Urothelium cell line (cell line): ENCODE measurements at regions not wholly inside any gene's neighbourhood (a gene's known extent, or its start where the extent isn't known, plus 50 kb on each side); places are given as distances from the start of the nearest gene placed in this dataset.

Experiments used
- DNase-seq: peaks from one replicate; pipeline ENCODE4 v3.0.0; 2011; ENCODE audit warnings: low spot score, mixed read lengths
- FAIRE-seq: peaks from 2 replicates; lab custom pipeline; 2011; peaks lifted over from hg19 to GRCh38; lab: Jason Lieb, UNC

DNA sequence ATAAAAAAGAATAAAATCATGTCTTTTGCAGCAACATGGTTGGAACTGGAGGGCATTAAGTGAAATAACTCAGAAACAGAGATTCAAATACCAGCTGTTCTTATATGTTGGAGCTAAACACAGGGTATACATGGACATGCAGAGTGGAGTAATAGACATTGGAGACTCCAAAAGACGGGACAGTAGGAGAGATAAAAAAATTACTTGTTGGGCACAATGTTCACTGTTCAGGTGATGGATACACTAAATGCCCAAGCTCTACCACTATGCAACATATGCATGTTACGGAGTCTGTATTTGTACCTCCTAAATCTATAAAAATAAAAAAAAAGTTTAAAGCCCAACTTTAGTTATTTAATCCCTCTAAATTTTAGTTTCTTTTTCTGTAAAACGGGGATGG is 184.6 kb upstream of the TPK1 start:
- no peak for FAIRE-seq
- no peak for DNase-seq

DNA sequence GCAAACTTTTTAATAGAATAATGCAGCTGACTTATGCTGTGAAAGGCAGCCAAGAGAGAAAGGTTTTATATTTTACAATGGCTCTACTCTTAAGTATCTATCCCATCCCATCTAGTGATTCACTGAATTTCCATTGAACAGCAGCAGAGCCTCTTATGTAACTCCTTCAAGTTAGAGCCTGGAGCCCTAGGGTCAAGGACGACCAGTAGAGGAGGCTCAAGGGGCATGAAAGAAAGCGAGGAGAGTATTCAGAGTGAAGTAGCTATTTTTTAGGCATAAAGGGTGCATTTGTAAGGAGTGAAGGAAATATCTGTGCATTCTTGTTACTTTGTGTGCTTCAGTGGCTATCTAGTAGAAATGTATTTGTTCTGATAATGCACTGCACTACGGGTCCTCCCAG is 180.2 kb upstream of the TPK1 start:
- DNase-seq (peak; percentile 40), FAIRE-seq (no peak)

DNA sequence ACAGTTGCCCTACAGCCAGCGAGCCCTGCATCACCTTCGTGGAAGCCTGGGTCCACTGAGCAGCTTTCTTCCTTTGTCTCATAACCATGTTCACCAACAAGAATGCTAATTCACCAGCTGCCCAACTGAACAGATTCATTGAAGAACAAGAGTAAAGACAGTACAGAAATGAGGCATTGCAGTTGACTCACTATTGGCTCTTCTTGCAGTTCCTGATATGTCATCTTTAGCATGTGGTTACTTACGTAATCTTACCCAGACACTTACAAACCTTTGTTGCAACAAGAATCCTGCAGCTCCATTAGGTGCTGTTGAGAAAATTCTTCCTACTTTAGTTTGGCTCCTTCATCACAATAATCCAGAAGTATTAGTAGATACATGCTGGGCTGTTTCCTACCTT is 174.0 kb upstream of the TPK1 start:
- FAIRE-seq (no peak), DNase-seq (no peak)

DNA sequence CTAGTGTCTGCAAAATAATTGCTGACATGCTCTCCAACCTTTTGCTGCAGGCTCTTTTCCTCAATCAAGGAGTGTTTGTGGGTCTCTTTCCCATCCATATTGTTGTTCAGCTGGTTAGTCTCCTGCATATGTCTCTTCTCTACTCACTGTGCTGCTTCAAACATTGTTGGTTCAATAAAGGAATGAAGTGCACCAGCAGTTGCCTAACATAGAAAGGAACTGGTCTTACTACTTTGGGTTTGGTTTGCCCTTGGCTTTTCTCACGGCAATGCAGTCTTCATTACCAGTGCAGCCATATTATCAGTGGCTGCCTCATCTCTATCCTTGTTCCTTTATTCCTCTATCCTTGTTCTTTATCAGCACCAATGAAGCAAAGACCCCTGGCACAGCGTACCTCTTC is 169.7 kb upstream of the TPK1 start:
- no peak for FAIRE-seq

GRCh38 chr7:144997512-144997911 is 161.7 kb upstream of the TPK1 start:
- FAIRE-seq (no peak), DNase-seq (no peak)

More for the DNA sequence above, 169.7 kb upstream of the TPK1 start:
- DNase-seq, result no peak

GRCh38 chr7:144995495-144995894 is 159.6 kb upstream of the TPK1 start:
- no peak for DNase-seq
- no peak for FAIRE-seq

DNA sequence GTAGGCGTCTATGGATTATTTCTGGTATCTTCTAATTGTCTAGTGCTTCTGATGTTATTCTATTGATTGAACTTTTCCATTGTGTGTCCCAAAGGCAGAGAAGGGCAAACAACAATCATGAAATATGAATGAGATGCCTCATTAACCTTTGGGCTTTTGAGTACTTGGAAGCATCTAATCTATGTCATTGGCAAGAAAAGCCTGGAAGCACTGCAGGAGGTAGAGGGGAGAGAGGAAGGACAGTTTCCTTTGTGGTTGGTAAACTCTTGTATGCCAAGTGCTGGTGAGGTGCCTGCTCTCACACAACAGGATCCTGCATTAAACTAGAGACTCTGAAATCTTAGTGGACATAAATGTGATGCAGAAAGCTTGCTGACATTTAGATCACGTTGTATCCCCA is 155.2 kb upstream of the TPK1 start:
- DNase-seq (no peak), FAIRE-seq (no peak)

GRCh38 chr7:144987686-144988085 is 151.8 kb upstream of the TPK1 start:
- DNase-seq, result no peak
- FAIRE-seq, result no peak

- FAIRE-seq (no peak), DNase-seq (no peak)
Observed at GRCh38 chr7:144982133-144982532, 146.3 kb upstream of the TPK1 start.

DNA sequence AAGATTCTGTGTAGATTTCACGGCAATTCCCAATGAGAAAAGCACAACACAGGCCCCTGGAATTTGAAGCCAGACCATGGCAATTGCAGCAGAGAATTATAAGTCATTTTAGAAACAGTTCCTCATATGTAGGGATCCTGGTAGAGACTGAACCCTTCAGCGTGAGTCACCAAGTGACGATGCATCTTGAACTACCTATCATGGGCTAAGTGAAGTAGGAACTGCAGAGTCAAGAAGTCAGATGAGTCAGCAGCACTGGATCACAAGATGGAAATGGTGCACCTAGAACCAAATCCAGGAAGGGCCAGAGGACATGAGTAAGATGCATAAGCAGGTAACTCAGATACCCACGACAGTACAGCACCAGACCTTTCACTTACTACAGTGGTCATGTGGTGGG is 140.0 kb upstream of the TPK1 start:
- FAIRE-seq, result no peak
- DNase-seq, result no peak

DNA sequence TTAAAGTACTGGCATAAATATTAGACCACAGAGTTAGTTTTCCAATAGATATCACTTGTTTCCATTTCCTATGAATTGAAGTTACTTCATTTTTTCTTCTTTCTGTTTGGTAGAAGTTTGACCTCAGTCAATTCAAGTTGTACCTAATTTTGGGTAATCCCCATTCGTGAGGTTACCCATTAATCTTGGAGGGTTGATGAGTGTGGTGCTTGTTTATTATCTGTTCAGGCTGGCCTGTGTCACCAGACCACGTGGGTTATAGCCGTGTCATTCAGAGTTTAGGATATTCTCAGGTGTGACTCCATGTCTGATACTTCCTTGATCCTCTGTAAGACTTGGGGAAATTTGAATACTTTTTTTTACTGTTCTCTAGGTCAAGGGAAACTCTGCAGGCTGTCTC is 133.9 kb upstream of the TPK1 start:
- FAIRE-seq (no peak), DNase-seq (no peak)

- DNase-seq (no peak), FAIRE-seq (no peak)
Observed at GRCh38 chr7:144960763-144961162, 124.9 kb upstream of the TPK1 start.

DNA sequence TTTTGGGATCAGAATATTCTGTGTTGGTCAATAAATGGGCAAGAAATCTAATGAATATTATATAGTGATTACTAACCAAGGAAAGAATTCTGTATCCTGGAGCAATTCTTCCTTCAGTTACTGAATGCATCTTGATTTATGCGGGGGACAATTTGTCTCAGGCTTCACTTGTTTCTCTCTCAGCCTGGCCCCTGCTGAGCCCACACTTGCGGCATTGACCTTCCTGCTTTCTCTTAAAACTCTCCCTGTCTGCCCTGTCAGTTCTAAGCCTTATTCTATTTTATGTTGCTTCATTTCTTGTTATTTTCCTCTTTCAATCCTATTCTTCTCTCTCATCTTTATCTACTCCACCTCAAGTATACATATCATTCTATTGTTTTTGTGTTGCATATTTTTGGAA is 122.1 kb upstream of the TPK1 start:
- FAIRE-seq, result no peak
- DNase-seq, result no peak

DNA sequence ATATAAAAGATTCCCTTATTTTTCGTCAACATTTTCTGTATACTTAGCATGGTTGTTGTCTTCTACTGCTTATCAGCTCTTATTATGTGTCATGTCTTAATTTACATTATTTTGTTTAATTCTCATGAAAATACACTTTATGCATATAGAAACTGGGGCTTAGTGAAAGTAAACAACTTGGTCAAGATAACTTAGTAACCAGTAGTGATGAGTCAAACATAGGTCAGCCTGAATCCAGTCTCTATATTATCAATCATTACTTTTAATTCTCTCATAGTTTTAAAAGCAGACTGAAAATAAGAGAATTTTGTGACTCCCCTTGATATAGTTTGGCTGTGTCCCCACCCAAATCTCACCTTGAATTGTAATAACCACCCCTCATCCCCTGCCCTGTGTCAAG is 119.6 kb upstream of the TPK1 start:
- DNase-seq (no peak), FAIRE-seq (no peak)

DNA sequence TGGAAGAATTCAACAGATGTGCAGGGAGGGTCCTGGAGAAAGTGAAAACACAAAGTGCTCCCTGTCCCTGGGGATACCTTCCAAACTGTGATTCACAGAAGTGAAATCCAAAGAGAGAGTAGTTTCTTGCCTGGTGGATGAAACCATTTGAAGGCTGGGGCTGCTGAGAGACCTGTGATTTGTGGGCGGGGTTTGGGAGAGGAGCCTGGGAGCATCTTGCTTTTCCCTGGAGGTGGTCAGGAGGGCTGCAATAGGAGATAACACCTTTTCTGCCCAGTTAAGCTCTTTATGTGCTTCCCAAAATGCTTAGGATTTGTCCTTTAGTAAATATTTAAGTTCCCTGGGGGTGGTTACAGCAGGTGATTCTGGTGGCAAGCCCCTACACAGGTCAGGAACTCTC is 105.3 kb upstream of the TPK1 start:
- DNase-seq (no peak), FAIRE-seq (no peak)

DNA sequence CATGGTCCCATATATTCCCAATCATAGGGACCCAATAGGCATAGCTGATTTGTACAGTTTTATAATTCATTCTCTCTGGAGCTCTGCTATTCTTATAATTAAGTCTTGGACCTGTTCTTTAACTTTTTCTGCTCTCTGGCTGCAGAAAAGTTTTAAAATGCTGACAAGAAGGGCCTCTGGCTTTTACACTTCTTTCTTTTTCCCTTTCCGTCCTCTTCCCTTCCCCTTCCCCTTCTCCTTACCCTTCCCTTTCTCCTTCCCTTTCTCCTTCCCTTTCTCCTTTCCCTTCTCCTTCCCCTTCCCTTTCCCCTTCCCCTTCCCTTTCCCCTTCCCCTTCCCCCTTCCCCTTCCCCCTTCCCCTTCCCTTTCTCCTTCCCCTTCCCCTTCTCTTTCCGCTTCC is 101.3 kb upstream of the TPK1 start:
- DNase-seq, result no peak
- no peak for FAIRE-seq

- DNase-seq, result no peak
- FAIRE-seq, result no peak
Observed at GRCh38 chr7:144936314-144936713, 100.5 kb upstream of the TPK1 start.

DNA sequence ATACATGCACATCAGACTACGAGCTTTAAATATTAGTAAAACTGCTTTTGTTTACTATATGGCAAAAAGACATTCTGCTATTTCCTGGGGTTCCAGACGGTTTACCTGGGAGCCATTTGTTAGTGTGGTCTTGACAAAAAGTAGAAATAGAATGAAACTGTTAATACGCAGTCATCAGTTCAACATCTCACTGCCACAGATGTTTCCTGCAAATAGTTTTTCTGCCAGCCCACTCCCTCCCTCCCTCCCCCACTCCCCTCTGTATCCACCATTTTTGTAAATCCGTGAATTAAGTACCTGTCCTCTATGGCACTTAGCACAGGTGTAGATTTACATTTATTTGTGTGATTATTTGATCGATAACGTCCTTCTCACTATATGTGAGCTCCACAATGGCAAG is 74.6 kb upstream of the TPK1 start:
- no peak for DNase-seq
- FAIRE-seq, result no peak

DNA sequence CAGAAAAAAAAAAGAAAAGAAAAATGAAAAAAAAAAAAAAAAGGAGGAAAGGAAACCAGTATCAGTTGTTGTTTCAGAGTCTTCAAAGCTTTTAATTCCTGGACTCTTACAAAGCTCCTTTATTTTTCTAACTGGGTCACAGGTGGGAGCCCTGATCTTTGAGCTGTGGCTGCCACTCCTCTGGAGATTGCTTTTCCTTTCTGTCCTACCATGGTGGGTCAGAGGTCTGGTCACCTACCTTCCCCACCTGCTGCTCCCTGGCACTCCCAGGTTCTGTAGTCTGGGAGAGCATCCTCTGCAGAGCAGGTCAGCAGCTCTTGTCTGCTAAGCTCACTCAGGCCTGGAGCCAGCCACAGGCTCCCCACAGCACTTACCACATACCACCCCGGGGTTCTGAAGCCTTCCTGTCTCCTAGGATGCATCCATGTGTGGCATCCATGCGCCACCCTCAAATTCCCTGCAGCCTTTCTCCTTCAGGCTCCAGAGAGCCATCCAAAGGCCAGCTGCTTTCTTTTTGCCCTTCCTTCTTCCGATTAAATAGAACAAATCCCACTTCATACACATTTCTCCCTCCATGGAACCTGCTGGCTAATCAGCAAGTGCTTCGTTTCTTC is 73.2 kb upstream of the TPK1 start:
- DNase-seq (no peak), FAIRE-seq (no peak)

DNA sequence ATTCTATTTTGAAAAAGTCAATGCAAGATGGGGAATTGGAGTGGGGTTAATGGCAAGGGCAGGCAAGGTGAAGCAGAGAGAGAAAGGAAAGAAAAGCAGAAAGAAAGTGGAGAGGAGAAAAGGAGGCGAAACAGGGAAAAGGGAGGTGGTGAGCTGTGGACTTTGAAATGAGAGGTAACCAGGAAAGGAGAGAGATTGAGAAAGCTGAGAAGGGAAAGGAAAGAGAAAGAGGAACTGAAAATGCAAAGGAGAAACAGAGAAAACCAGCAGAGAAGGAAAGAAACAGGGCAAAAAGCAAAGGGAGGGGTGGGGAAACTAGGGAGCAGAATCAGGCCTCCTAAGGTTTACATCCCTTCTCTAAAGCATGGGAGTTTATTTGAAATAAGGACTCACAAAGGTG is 72.5 kb upstream of the TPK1 start:
- no peak for DNase-seq
- no peak for FAIRE-seq

DNA sequence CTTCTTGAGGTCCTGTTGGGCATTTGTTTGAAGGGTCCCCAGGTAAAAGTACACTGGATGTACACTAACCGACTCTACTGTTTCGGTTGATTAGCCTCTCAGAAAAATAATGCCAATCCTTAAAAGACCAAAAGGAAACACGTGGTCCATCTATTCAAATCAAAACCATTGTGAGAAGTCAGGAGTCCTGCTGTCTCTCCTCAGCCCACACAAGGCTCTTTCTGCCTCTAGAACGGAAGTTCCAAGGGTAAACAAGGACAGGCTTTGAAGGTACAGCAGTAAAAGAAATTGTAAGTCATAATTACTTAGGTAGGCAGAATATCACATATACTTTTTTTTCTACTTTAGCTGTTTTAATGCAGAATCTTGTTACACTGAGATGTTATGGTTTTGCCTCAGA is 71.7 kb upstream of the TPK1 start:
- no peak for FAIRE-seq

GRCh38 chr7:144903201-144903600 is 67.3 kb upstream of the TPK1 start:
- no peak for DNase-seq
- FAIRE-seq, result no peak

More for the DNA sequence above, 71.7 kb upstream of the TPK1 start:
- DNase-seq, result no peak

DNA sequence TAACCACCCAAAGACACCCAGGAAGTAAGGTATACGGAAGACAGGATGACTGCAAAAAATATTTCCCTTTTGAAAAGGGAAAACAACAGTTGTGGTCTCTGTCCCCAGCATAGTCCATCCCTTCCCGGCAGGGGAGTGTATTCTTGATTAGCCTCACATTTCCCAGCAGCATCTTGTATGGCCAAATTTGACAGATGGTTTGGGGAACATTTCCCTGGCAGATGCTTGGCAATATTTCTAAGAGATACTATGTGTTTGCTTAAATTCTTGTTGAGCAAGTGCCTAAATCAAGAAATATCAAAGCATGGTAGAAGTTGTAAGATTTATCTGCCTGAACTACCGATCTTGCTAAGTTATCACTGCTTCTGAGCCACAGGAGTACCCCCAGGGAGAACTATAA is 56.9 kb upstream of the TPK1 start:
- FAIRE-seq, result no peak

More for the DNA sequence above, 56.9 kb upstream of the TPK1 start:
- DNase-seq, result no peak
